OCI-LY3 (cell line): ENCODE measurements at regions not wholly inside any gene's neighbourhood (a gene's known extent, or its start where the extent isn't known, plus 50 kb on each side); places are given as distances from the start of the nearest gene placed in this dataset.

Source experiments
- EZH2phosphoT487 ChIP-seq: fragments of 200-600 bp; shearing (Covaris generic); IDR thresholded peaks from 2 replicates; pipeline ENCODE4 v1.6.1; 2018; ENCODE audit warnings: antibody characterized with exemption, mixed run types, low read depth
- TF ChIP-seq, protein P1 (sequence below): fragments of 200-600, 300-600 bp; sonication (generic); IDR thresholded peaks from 2 replicates; pipeline ENCODE4 v1.5.1; 2014; ENCODE audit warnings: antibody characterized with exemption, low read length, low read depth

DNA sequence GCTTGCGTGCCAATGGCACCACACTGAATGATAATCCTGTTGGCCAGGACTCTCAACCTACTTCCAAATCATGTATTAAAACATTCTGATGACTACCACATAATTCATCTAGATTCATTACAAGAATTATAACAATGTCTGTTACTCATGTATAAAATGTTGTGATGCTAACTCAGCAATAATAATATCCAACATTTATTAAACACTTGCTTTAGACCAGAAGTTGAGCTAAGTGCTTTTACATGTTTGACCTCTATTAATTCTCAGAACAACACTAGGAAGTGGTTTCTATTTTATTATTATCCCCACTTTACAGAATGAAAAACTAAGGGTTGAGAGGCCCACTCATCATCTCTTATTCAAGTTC lies 178.4 kb downstream of the LNPK start:
- TF ChIP-seq, protein P1, sequence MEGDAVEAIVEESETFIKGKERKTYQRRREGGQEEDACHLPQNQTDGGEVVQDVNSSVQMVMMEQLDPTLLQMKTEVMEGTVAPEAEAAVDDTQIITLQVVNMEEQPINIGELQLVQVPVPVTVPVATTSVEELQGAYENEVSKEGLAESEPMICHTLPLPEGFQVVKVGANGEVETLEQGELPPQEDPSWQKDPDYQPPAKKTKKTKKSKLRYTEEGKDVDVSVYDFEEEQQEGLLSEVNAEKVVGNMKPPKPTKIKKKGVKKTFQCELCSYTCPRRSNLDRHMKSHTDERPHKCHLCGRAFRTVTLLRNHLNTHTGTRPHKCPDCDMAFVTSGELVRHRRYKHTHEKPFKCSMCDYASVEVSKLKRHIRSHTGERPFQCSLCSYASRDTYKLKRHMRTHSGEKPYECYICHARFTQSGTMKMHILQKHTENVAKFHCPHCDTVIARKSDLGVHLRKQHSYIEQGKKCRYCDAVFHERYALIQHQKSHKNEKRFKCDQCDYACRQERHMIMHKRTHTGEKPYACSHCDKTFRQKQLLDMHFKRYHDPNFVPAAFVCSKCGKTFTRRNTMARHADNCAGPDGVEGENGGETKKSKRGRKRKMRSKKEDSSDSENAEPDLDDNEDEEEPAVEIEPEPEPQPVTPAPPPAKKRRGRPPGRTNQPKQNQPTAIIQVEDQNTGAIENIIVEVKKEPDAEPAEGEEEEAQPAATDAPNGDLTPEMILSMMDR, result no peak
- TF ChIP-seq EZH2phosphoT487, result no peak
